ENCODE measurements at regions not wholly inside any gene's neighbourhood (a gene's known extent, or its start where the extent isn't known, plus 50 kb on each side); places are given as distances from the start of the nearest gene placed in this dataset.

DNA sequence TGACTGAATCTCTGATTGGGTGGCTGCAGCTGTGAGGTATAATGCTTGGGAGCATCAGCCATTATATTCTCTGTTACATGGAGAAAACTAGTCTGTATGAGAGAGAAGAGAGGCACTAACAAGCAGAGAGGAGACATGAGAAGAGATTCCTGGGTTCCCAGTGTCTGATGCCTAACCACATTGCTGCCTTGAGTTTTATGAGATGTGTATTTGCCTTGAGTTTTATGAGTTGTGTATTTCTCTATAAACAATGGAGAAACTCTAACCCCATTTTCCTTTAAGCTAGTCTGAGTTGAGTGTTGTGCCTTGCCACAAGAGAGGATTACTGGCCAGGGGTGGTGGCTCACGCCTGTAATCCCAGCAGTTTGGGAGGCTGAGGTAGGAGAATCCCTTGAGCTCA is 208.1 kb downstream of the BCOR start:
- TF ChIP-seq, protein P1, sequence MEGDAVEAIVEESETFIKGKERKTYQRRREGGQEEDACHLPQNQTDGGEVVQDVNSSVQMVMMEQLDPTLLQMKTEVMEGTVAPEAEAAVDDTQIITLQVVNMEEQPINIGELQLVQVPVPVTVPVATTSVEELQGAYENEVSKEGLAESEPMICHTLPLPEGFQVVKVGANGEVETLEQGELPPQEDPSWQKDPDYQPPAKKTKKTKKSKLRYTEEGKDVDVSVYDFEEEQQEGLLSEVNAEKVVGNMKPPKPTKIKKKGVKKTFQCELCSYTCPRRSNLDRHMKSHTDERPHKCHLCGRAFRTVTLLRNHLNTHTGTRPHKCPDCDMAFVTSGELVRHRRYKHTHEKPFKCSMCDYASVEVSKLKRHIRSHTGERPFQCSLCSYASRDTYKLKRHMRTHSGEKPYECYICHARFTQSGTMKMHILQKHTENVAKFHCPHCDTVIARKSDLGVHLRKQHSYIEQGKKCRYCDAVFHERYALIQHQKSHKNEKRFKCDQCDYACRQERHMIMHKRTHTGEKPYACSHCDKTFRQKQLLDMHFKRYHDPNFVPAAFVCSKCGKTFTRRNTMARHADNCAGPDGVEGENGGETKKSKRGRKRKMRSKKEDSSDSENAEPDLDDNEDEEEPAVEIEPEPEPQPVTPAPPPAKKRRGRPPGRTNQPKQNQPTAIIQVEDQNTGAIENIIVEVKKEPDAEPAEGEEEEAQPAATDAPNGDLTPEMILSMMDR (IDR thresholded peaks at IDR 0.05; ENCODE audit: unreplicated experiment) = no peak
- Mint-ChIP-seq H3K9me3 (ENCODE audit: low read depth) (no peaks in the 10 kb centered on the region), H3K4me3 (ENCODE audit: low read depth) (no peak overlapping the region), H3K36me3 (ENCODE audit: insufficient read depth) (no peaks in the 10 kb centered on the region), H3K27ac (no peak overlapping the region), H3K4me1 (ENCODE audit: low read depth) (no peaks in the 10 kb centered on the region), H3K27me3 (peaks cover 10% of the 10 kb centered on the region)
- no peak for DNase-seq (ENCODE audit: low spot score, unreplicated experiment)

DNA sequence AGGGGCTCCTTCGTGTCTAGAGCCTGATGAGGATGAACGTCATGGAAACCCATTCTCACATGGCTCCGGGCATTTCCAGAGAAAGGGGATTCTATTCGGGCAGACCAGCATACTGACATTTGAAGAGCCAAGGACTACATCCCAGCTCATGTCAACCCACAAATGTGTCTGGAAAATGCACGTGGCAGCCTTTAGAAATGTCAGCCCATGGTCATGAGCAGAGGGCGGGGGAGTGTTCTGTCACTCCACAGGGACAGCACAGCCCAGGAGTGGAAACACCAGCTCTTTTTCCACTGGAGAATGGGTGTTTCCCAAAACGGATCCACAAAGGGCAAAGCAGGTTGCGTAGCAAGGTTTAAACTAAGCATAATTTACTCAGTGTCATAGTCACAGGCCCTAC is 207.0 kb downstream of the BCOR start:
- DNase-seq (ENCODE audit: low spot score, unreplicated experiment) = no peak
- H3K4me3 Mint-ChIP-seq (ENCODE audit: low read depth) = no peak overlapping the region
- no peaks in the 10 kb centered on the region for H3K36me3 Mint-ChIP-seq (ENCODE audit: insufficient read depth)
- H3K27me3 Mint-ChIP-seq = peaks cover 13% of the 10 kb centered on the region
- no peak overlapping the region for H3K27ac Mint-ChIP-seq
- H3K4me1 Mint-ChIP-seq (ENCODE audit: low read depth) = no peaks in the 10 kb centered on the region
- TF ChIP-seq, protein P1 (IDR thresholded peaks at IDR 0.05; ENCODE audit: unreplicated experiment) = no peak
- H3K9me3 Mint-ChIP-seq (ENCODE audit: low read depth) = peaks cover 4% of the 10 kb centered on the region

DNA sequence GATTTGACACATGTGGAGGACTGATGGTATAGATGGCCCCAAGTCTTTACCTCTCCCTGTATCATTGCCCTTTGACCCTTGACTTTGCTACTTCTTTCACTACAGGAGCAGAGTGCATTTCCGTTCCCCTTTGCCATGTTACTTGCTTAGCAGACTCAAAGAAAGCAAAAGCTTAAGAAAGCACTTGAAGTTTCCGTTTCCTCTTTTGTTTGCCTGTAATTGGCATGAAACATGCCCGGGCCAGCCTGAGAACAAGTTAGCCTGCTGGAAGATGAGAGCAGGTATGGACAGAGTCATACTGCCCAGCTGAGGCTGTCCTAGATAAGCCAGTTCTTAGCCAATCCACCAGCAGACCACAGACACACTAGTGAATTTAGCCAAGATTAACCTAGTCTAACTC is 206.0 kb downstream of the BCOR start:
- no peaks in the 10 kb centered on the region for H3K36me3 Mint-ChIP-seq (ENCODE audit: insufficient read depth)
- no peak overlapping the region for H3K27ac Mint-ChIP-seq
- no peak overlapping the region for H3K4me3 Mint-ChIP-seq (ENCODE audit: low read depth)
- no peaks in the 10 kb centered on the region for H3K4me1 Mint-ChIP-seq (ENCODE audit: low read depth)
- peaks cover 13% of the 10 kb centered on the region for H3K27me3 Mint-ChIP-seq
- DNase-seq (ENCODE audit: low spot score, unreplicated experiment) = no peak
- peaks cover 5% of the 10 kb centered on the region for H3K9me3 Mint-ChIP-seq (ENCODE audit: low read depth)
- TF ChIP-seq, protein P1 (IDR thresholded peaks at IDR 0.05; ENCODE audit: unreplicated experiment) = no peak

DNA sequence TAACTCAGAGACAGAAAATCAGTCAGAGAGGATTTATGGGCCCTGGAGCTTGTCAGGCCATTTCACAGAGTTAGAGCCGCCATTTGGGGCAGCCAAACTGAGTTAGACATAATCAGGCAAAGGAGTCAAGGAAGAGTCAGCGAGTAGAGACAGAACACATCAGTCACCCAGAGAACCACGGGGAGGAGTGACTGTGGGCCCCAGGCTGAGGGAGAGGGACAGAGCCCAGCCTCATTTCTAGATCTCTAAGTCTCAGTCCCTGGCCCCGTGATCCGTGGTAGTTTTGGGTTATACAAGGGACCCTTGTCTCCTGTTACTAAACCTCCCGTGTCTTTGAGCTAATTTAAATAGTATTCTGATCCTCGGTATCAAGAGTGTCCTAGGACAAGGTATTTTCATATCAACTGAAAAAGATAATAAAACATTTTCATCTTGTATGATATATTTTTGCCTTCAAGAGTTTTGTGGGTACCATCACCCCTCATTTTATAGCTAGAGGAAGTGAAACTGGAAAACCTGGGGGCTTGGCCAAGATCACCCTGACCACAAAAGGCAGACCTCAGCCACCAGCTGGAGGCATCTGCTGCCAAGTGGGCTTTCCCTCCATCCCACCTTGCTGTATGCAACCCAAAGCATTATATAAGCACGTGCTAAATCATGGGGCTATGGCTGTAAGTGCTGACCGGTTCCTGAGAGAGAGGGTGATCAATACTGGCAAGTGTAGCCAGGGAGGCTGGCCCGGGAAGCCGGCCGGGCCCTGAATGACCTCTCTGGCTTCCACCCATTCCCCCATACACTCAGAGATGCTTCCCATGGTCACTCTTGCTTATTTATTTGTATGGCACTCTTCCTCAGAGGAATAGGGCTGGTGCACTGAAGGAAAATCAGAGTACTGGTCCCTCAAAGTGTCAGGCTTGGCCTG is 204.1 kb downstream of the BCOR start:
- Mint-ChIP-seq H3K4me1 (ENCODE audit: low read depth) (peaks cover 14% of the 10 kb centered on the region), H3K4me3 (ENCODE audit: low read depth) (no peak overlapping the region), H3K27me3 (peaks cover 5% of the 10 kb centered on the region), H3K27ac (no peak overlapping the region), H3K9me3 (ENCODE audit: low read depth) (peaks cover 5% of the 10 kb centered on the region), H3K36me3 (ENCODE audit: insufficient read depth) (no peaks in the 10 kb centered on the region)
- no peak for DNase-seq (ENCODE audit: low spot score, unreplicated experiment)
- TF ChIP-seq, protein P1 (IDR thresholded peaks at IDR 0.05; ENCODE audit: unreplicated experiment) = no peak

DNA sequence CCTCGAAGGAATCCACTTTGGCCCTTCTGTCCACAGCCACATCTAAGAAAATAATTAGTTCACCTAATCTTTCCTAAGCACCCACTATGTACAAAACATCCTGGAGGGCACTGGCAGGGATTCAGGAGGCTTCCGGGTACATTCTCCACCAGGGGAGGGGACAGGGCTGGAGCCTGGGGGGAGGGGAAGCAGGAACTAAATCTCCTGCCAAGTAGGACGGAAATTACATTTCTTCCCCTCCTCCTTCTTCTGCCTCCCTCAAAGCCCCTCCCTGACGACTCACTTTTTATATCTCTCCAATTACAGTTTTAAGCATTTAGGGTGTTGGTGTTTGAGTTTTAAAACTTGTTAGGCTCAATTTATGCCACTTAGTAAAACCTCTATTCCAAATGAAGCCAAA is 203.1 kb downstream of the BCOR start:
- Mint-ChIP-seq H3K27ac (no peak overlapping the region), H3K9me3 (ENCODE audit: low read depth) (peaks cover 5% of the 10 kb centered on the region), H3K4me3 (ENCODE audit: low read depth) (no peak overlapping the region), H3K36me3 (ENCODE audit: insufficient read depth) (no peaks in the 10 kb centered on the region), H3K4me1 (ENCODE audit: low read depth) (peaks cover 14% of the 10 kb centered on the region), H3K27me3 (peaks cover 6% of the 10 kb centered on the region)
- TF ChIP-seq, protein P1 (IDR thresholded peaks at IDR 0.05; ENCODE audit: unreplicated experiment) = no peak
- DNase-seq (ENCODE audit: low spot score, unreplicated experiment) = no peak
